Pancreas (tissue), 10 donors: ENCODE measurements at regions not wholly inside any gene's neighbourhood (a gene's known extent, or its start where the extent isn't known, plus 50 kb on each side); places are given as distances from the start of the nearest gene placed in this dataset.

Experiments used
- ATAC-seq, 4 donors: fragments of 200-7000 bp; cut with Tn5 transposase; one replicate each; pipeline versions ENCODE4 v1.8.0 to v1.9.1; 2020; ENCODE audit warnings: mild to moderate bottlenecking in 4 of 4, moderate library complexity in 4 of 4
- DNase-seq, 6 donors: peaks; one replicate each; pipeline ENCODE4 v3.0.0-alpha.2; 2020
- FAIRE-seq: peaks from 2 replicates; lab custom pipeline; 2012; peaks lifted over from hg19 to GRCh38; lab: Jason Lieb, UNC
- H3K27ac ChIP-seq, 4 donors: fragments of 200-600 bp; sonication (generic); 1 replicate in 3 of 4; 2 replicates in 1 of 4; pipeline versions ENCODE4 v1.5.0 to v1.8.0; 2020
- H3K27me3 ChIP-seq, 4 donors: fragments of 200-600 bp; one replicate each; pipeline ENCODE4 v1.8.0; 2021
- H3K36me3 ChIP-seq, 3 donors: fragments of 200-600 bp; sonication (generic) in 1 of 3; one replicate each; pipeline versions ENCODE4 v1.5.0 to v1.8.0; 2020 to 2021
- H3K4me1 ChIP-seq, 3 donors: fragments of 200-600 bp; one replicate each; pipeline ENCODE4 v1.8.0; 2021
- H3K4me3 ChIP-seq, 4 donors: fragments of 200-600 bp; sonication (generic) in 2 of 4; one replicate each; pipeline versions ENCODE4 v1.5.0 to v1.8.0; 2020 to 2021
- H3K9me3 ChIP-seq, 4 donors: fragments of 200-600 bp; one replicate each; pipeline ENCODE4 v1.8.0; 2021
- WGBS, 2 donors: extraction: QIAGEN DNeasy Blood & Tissue Kit; methylation state at CpG; one replicate each; pipeline ENCODE4 v1.1.7; 2013; 5-methylcytosine and 5-hydroxymethylcytosine counted together
- intact Hi-C, 3 donors: fragments of 100-400 bp; cut with DNase I; formaldehyde crosslinking; loops; one replicate each; pipeline versions ENCODE4 v1.11.1 to v1.14.2; 2022
- TF ChIP-seq, protein P1 (sequence below), 4 donors: fragments of 200-600 bp; sonication (generic) in 3 of 4; IDR thresholded peaks; one replicate each; pipeline versions ENCODE4 v1.5.0 to v1.8.0; 2021; ENCODE audit warnings: antibody characterized with exemption in 4 of 4
- donor health status: healthy with polysubstance abuse.
- donor health status: DM: no; HTN: no; CAD: no; lungs with moderate emphysema.
- donor health status: DM: no; HTN: no; CAD: no.
- donor health status: control.
- donor health status: control.
- donor health status: Bipolar disorder and iron deficiency.
- donor health status: DM: yes; HTN: yes; CAD: no.
- donor health status: DM: no; HTN: no; CAD: no.
- donor health status: DM: no; HTN: no; CAD: no.
- donor health status: DM: yes; HTN: yes; CAD: no.

DNA sequence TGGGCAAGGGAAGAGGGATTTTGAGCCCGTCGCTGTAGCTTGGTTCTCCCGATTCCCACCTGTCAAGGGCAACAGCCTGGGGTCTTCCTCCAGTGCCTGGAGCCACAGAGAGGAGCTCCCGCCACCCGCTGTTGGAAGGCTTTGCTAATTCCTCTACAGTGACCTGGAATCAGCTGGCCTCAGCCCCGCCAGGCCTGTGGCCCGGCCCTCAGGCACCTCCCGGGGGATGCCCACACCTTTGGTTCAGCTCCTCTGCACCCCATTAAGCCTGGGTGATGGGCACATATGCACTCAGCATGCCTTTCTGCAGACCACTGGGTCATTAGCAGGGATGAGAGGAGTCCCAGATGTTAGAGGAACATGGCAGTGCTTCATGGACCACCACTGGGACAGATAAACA lies 121.4 kb upstream of the MKI67 start:
- Histone ChIP-seq H3K4me1 (no peaks in the 10 kb centered on the region), H3K27me3 (no peaks in the 10 kb centered on the region), H3K36me3 (no peaks in the 10 kb centered on the region), H3K9me3 (no peaks in the 10 kb centered on the region), H3K27ac (no peak overlapping the region), H3K4me3 (no peak overlapping the region)
- TF ChIP-seq, protein P1, sequence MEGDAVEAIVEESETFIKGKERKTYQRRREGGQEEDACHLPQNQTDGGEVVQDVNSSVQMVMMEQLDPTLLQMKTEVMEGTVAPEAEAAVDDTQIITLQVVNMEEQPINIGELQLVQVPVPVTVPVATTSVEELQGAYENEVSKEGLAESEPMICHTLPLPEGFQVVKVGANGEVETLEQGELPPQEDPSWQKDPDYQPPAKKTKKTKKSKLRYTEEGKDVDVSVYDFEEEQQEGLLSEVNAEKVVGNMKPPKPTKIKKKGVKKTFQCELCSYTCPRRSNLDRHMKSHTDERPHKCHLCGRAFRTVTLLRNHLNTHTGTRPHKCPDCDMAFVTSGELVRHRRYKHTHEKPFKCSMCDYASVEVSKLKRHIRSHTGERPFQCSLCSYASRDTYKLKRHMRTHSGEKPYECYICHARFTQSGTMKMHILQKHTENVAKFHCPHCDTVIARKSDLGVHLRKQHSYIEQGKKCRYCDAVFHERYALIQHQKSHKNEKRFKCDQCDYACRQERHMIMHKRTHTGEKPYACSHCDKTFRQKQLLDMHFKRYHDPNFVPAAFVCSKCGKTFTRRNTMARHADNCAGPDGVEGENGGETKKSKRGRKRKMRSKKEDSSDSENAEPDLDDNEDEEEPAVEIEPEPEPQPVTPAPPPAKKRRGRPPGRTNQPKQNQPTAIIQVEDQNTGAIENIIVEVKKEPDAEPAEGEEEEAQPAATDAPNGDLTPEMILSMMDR (IDR thresholded peaks at IDR 0.05): no peak
- ATAC-seq (no peak), DNase-seq (no peak), FAIRE-seq (no peak)
- intact Hi-C loops: no loop called here
- WGBS, 2 donors: 85 to 91% methylated on average over 8 of the region's 8 CpGs

GRCh38 chr10:128254476-128254875 lies 128.3 kb upstream of the MKI67 start:
- ATAC-seq: no peak
- TF ChIP-seq, protein P1 (IDR thresholded peaks at IDR 0.05): no peak
- no peak for FAIRE-seq
- intact Hi-C loops: no loop called here
- H3K9me3 ChIP-seq: no peaks in the 10 kb centered on the region
- H3K4me1 ChIP-seq: no peaks in the 10 kb centered on the region
- no peak for DNase-seq
- H3K27ac ChIP-seq: no peak overlapping the region
- H3K36me3 ChIP-seq: no peaks in the 10 kb centered on the region
- H3K4me3 ChIP-seq: no peak overlapping the region
- 44 to 66% methylated on average over 2 of the region's 2 CpGs for WGBS, 2 donors
- H3K27me3 ChIP-seq: peaks cover 0 to 2% (median 0%) of the 10 kb centered on the region in 4 donors

DNA sequence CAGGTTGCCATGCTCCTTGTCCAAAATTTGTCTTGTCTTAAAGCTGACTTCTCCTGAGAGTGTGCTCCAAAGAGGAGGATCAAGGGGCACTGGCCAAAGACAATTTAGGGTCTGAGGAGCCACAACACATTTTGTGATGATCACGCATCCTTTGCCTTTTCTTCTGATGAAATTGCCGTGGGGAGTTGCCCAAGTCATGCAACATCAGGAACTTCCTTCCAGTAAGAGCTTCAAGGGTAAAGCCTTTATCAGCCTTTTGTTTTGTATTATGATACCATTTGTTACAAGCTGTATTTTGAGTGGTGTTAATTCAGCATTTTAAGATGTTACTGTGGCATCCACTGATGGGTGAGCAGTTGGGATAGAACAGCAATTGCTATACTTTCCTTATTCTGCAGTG lies 131.2 kb upstream of the MKI67 start:
- DNase-seq: no peak
- FAIRE-seq: no peak
- TF ChIP-seq, protein P1 (IDR thresholded peaks at IDR 0.05): no peak
- intact Hi-C loops: no loop called here
- Histone ChIP-seq H3K27ac (no peak overlapping the region), H3K36me3 (no peaks in the 10 kb centered on the region), H3K9me3 (no peaks in the 10 kb centered on the region), H3K4me3 (no peak overlapping the region), H3K27me3 (peaks cover 0 to 2% (median 0%) of the 10 kb centered on the region in 4 donors), H3K4me1 (no peaks in the 10 kb centered on the region)
- no peak for ATAC-seq
- WGBS, 2 donors: 81 to 88% methylated on average over 2 of the region's 2 CpGs

DNA sequence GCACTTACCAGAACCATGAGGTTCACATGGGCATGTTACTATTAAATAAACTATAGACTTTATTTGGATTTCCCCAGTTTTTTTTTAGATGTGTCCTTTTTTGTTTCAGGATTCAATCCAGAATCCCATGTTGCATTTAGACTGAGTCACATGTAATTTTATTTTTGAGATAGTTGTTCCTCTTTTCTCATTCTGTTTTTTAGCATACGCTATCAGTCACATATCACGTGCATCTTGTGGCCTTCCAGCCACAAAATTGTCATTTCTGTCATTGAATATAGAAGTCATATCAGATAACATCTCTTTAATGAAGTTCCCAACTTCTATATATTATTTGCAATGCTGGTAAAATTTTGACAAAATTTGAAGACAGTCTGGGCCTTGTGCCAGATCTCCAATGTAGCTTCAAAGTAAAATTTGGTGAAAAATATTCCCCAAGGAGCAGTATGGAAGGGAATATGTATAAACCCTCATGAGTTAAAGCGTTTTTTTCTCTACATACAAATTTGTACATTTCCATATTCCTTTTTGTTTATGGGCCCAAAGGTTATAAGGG lies 132.3 kb upstream of the MKI67 start:
- WGBS, 2 donors: 55 to 61% methylated on average over 3 of the region's 3 CpGs
- DNase-seq: no peak
- H3K27me3 ChIP-seq: peaks cover 0 to 2% (median 0%) of the 10 kb centered on the region in 4 donors
- no peak overlapping the region for H3K4me3 ChIP-seq
- ATAC-seq: no peak
- H3K36me3 ChIP-seq: no peaks in the 10 kb centered on the region
- no peak for FAIRE-seq
- no peaks in the 10 kb centered on the region for H3K4me1 ChIP-seq
- no peak overlapping the region for H3K27ac ChIP-seq
- intact Hi-C loops: no loop called here
- H3K9me3 ChIP-seq: no peaks in the 10 kb centered on the region
- TF ChIP-seq, protein P1 (IDR thresholded peaks at IDR 0.05): no peak

DNA sequence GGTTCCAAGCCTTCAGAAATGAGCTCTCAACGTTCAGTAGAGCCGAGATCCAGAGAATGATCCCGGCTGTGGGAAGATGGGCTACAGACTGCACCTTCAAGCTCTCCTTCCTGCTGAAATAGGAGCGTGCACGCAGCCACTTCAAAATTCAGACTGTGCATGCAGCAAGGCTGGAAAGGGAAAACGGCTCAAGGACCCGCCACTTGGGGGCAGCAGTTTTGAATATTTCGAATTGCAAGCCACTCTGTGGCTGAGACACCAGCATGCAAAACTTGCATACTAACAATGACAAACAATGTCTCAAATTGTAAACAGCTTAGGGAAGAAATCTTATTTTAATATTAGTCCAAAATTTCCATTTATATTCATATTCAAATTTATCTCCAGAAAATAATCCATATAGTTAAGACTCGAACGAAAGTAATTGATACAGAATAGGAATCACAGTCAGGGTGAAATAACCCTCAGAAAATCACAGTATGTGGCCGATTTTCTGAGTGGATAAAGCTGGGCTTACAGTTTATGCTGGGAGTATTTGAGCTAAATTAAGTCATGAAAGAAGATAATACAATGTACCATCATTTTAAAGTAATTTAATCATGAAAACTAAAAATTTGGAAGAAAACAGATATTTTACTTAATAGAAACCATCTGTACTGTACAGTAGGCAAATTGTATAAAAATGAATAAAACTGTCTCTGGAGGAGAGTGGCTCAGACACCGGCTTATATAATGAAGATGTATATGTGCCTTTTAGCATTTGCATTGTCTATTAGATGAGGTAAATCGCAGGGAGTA lies 137.9 kb upstream of the MKI67 start:
- no peaks in the 10 kb centered on the region for H3K9me3 ChIP-seq
- no peaks in the 10 kb centered on the region for H3K4me1 ChIP-seq
- intact Hi-C loops: no loop called here
- H3K27ac ChIP-seq: no peak overlapping the region
- TF ChIP-seq, protein P1 (IDR thresholded peaks at IDR 0.05): peak; percentile 34 to 57 (median 50)
- no peaks in the 10 kb centered on the region for H3K36me3 ChIP-seq
- H3K4me3 ChIP-seq: no peak overlapping the region
- peak in 3 of 4 donors; percentile 59 to 78 (median 75) for ATAC-seq
- H3K27me3 ChIP-seq: peaks cover 0 to 16% (median 0%) of the 10 kb centered on the region in 4 donors
- FAIRE-seq: no peak
- WGBS, 2 donors: 20 to 26% methylated on average over 13 of the region's 13 CpGs
- peak in 5 of 6 donors; percentile 15 to 77 (median 46) for DNase-seq
